Left kidney (tissue), 1 donor: ENCODE measurements at regions not wholly inside any gene's neighbourhood (a gene's known extent, or its start where the extent isn't known, plus 50 kb on each side); places are given as distances from the start of the nearest gene placed in this dataset.
"Not testable (repeated sequence)": the region's sequence is repeated elsewhere in the genome, so short reads cannot be mapped to it uniquely, and the experiment has no call there.

Source experiments
- DNase-seq: peaks from one replicate; pipeline ENCODE4 v3.0.0-alpha.2; 2013

DNA sequence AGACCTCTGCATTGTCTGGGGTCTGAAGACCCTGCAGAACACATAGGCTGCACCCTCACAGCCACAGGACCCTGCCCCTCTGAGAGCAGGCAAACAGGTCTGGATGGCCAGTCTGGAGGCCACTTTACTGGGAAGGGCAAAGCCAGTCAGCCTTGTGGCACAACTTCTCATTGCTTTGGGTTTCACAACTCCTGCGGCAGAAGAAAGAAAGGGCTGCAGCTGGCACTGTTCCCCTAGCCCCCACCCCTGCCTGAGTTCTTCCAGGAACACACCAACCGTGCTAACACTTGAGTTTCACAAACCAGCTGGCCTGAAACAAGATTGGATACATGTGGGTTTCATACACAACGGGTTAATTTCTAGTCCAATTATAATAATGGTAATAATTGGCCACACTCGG is 276.5 kb upstream of the MGAT5 start:
- DNase-seq = no peak

DNA sequence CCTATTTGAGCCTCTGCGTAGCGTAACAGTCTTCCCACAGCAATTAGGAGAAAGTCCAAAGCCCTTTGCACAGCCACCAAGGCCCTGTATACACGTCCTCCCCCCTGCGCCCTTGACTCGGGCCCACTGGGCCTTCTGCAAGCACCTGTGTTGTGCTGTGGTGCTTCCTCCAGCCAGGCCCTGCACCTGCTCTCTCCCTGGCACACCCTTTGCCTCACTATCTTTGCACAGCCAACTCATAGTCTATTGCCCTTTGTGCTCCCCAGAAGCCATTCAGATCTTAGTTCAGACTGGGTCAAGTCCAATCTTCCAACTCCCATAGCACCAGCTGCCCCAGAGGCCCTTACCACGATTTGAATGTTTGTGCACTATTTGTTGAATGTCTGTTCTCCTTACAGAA is 271.6 kb upstream of the MGAT5 start:
- DNase-seq = no peak

GRCh38 chr2:133985563-133985962 is 268.3 kb upstream of the MGAT5 start:
- no peak for DNase-seq

- no peak for DNase-seq
These were observed 267.6 kb upstream of the MGAT5 start for GRCh38 chr2:133986081-133986837.

GRCh38 chr2:133986881-133987795 is 266.7 kb upstream of the MGAT5 start:
- DNase-seq = no peak

DNA sequence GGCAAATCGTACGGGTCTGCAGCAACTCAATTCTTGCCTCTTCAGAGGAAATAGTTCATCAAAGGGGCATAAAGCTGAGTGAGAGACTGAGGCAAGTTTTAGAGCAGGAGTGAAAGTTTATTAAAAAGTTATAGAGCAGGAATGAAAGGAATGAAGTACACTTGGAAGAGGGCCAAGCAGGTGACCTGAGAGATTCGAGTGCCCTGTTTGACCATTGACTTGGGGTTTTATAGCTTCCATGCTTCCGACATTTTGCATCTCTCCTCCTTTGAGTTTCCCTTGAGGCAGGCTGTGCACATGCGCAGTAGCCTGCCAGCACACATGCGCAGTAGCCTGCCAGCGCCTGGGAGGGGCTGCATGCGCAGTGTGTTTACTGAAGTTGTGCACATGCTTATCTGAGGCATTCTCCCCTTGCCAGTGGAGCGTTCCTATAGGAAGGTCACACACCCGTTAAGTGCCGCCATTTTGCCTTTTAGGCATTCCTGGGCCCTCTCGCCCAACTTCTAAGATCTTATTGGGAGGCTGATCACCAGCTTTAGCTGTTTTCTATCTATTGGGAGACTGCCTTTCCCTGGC is 265.5 kb upstream of the MGAT5 start:
- DNase-seq = no peak

GRCh38 chr2:133991606-133992168 is 262.2 kb upstream of the MGAT5 start:
- no peak for DNase-seq

DNA sequence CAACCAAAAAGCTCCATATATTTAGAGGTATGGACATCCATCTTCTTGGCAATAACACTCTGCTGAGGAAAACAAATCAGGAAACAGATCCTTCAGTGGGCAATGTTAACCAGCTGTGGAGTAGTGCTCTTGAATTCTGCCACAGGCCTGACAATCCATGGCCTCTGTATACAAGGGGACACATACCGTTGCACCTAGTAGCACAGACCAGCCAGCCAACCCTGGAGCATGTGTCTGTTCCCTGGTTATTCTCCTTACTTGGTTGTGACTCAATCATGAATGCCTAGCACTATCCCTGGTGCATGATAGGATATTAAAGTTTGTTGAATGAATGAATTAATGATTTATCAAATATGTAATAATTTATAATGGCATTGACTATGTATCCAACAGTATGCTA is 261.4 kb upstream of the MGAT5 start:
- DNase-seq = no peak

DNA sequence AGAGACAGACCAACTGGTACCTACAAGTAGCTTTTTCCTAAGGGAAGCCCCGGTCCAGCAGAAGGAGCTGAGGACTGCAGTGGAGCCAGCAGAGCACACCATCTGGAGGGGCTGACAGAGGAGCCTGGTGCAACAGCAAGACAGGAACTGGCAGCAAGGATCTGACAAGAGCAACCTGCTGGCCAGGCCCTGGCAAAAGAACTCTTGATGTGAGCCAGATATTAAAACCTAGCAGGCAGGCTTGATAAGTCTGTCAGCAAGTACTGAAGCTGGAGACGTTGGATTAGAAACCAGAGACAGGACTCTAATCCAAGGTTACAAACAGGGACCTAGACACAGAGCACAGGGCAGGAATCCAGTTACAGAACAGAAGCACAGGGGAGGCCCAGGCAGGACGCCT is 260.7 kb upstream of the MGAT5 start:
- DNase-seq = no peak

DNA sequence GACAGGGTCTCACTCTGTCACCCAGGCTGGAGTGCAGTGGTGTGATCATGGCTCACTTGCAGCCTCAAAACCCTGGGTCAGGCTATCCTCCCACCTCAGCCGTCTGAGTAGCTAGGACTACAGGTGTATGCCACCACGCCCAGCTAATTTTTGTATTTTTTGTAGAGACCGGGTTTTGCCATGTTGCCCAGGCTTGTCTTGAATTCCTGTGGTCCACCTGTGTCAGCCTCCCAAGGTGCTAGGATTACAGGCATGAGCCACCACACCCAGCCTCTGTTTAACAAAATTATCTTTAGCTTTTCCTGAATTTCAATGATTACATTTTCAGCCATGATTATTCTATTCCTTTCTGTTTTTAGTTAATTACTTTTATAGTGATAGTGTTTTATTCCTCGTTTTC is 255.1 kb upstream of the MGAT5 start:
- DNase-seq = not testable (repeated sequence)

GRCh38 chr2:134002391-134002790 is 251.5 kb upstream of the MGAT5 start:
- no peak for DNase-seq

DNA sequence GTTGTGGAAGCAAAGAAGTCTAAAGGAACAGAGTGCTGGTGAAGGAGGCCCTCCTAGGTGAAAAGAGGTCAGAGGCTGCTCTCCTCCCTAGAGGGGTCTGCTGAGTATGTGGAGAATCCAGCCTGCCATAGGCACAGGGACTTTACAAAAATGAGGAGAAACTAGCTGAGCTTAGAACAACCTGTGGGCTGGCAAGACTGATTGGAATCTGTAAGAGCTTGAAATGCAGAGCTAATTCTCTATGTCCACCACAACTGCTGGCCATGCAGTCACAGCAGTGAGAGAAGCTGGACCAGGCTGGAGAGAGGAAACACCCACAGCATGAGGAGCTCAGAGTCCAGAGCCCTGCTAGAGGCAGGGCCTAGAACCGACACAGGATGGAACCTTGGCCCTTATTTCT is 251.0 kb upstream of the MGAT5 start:
- DNase-seq = no peak

GRCh38 chr2:134004467-134004866 is 249.4 kb upstream of the MGAT5 start:
- no peak for DNase-seq

DNA sequence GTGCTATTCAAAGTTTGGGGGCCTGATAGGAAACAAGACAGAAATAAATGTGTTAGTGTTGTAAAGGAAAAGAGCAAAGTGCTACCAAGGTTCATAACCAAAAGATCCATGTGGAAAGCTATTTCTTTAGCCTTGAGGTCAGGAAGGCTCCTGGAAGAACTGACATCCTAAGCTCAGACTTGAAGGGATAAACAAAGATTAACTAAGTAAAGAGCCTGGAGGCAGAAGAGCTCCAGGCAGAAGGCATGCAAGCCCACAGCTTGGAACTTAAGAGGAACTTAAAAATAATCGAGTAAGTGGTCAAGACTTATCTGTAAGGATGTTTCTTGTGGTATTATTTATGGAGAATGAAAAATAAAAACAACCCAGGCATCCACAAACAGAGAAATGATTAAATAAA is 245.0 kb upstream of the MGAT5 start:
- no peak for DNase-seq

- no peak for DNase-seq
These were observed 244.4 kb upstream of the MGAT5 start for GRCh38 chr2:134009440-134009839.

DNA sequence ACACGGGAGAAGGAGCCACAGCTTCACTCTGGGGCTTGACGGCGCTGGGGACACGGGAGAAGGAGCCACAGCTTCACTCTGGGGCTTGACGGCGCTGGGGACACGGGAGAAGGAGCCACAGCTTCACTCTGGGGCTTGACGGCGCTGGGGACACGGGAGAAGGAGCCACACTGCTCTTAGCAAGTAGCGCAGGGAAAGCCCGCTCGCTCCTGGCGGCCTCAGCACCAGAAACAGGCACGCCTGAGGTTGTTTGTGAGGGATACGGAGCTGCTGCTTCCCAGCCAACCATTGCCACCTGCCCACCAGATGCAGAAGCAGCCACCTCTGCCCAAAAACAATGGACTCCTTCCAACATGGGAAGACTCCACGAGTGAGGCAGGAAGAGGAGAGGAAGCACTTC is 244.0 kb upstream of the MGAT5 start:
- DNase-seq = not testable (repeated sequence)

DNA sequence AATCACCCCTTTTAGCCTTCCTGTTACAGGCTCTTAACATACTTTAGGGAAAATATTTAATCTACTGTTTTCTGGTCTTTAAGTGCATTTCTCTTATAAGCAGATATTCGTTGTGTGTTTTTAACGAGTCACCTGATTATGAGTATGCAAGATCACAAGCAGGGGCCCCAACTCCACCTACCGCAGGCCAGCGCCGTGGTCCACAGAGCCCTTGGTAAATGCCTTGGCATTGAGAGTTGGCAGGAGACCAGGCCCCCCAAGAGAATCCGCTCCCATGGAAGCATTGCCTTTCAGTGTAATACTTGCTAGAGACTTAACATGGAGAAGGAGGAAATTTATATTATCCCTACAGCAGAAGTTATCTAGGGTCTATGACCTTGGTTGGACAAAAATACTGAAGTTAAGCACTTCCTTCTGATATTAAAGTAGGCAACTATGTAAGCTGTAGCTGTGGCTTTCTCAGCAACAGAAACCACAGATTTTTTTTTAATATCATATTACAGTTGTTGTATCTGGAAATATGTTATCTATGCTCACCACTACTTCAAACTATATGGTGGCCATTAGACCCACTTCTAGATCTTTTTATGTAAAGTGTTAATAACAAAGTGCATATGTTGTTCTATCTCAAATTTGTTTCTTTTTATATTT is 241.8 kb upstream of the MGAT5 start:
- no peak for DNase-seq

DNA sequence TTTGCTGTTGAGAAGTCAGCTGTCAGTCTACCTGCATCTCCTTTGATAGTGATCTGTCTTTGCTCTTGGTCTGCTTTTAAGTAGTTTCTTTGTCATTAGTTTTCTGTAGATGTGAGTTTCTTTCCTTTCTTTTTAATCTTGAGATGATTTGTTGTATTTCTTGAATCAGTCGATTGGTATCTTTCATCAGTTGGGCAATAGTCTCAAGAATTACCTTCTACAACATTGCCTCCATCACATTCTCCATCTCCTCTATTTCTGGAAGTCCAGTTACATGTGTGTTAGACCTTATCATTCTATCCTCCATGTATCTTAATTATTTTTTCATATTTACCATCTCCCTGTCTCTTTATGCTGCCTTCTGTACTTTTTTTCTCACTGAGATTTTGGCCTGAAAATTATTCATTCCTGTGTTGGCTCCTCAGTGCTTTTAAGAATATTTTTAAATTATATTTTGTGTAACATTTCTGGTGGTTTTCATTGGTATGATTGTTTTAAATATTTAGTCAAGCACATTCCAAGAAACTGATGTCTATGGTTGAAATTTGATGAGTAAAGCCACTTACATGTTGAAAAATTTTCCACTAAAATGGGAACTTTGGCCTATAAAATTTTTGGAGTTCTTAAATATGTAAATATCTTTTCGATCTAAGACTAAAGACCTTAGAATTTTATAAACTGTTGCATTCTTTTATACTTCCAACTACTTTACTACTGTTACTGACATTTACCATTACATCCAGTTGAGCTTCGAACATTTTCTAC is 239.5 kb upstream of the MGAT5 start:
- no peak for DNase-seq

- DNase-seq = no peak
These were observed 234.0 kb upstream of the MGAT5 start for GRCh38 chr2:134019871-134020270.

GRCh38 chr2:134020608-134021007 is 233.3 kb upstream of the MGAT5 start:
- DNase-seq = no peak

DNA sequence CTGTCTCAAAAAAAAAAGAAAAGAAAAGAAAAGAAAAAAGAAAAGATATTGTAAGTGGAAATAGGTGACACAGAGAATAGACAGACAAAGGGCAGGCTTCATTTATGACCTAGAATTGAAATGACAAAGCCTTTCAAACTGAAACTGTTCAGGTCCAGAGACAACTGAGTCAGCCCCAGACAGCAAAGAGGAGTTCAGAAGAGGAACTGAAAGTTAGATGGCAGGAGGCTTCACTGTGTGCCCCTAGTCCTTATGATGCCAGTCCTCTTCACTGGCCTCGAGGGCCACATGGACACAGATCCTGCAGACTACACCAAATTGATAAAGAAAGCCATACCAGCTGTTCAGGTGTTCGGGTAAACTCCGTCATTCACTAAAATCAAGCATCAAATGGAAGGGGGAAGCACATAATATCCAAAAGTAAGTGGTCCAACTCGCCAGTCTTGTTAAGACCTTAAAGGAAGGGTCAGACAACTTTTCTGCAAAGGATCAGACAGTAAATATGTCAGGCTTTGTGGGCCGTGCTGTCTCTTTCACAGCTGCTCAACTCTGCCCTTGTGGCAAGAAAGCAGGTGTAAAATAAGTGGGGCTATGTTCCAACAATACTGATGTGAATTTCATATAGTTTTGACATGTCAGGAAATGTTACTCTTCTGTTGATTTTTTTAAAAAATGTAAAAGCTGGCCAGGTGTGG is 231.9 kb upstream of the MGAT5 start:
- no peak for DNase-seq
